Smooth muscle cell (in vitro differentiated cells): ENCODE measurements at regions not wholly inside any gene's neighbourhood (a gene's known extent, or its start where the extent isn't known, plus 50 kb on each side); places are given as distances from the start of the nearest gene placed in this dataset.

ENCODE experiments used
- DNase-seq: peaks from one replicate; lab custom pipeline; 2025; ENCODE audit not compliant: unreplicated experiment; lab: John Stamatoyannopoulos, UW
- H2AFZ ChIP-seq: fragments of 200-600 bp; sonication (generic); 2 replicates; pipeline ENCODE4 v1.6.0; 2016; ENCODE audit warnings: antibody characterized with exemption, low read depth, mild to moderate bottlenecking
- H3F3A ChIP-seq: fragments of 200-600 bp; sonication (generic); 2 replicates; pipeline ENCODE4 v1.6.0; 2017; ENCODE audit warnings: antibody characterized with exemption, low read depth
- H3K27ac ChIP-seq: fragments of 200-600 bp; sonication (generic); 2 replicates; pipeline ENCODE4 v1.5.1; 2016; ENCODE audit warnings: low read depth, mild to moderate bottlenecking
- H3K27me3 ChIP-seq: fragments of 200-600 bp; sonication (generic); 2 replicates; pipeline ENCODE4 v1.6.1; 2016; ENCODE audit warnings: low read depth, mild to moderate bottlenecking
- H3K36me3 ChIP-seq: fragments of 200-600 bp; sonication (generic); 2 replicates; pipeline ENCODE4 v1.5.1; 2016; ENCODE audit warnings: low read depth
- H3K4me1 ChIP-seq: fragments of 200-600 bp; sonication (generic); 2 replicates; pipeline ENCODE4 v1.5.1; 2016; ENCODE audit warnings: low read depth
- H3K4me2 ChIP-seq: fragments of 200-600 bp; sonication (generic); 2 replicates; pipeline ENCODE4 v1.6.0; 2016; ENCODE audit warnings: mild to moderate bottlenecking
- H3K4me3 ChIP-seq: fragments of 200-600 bp; sonication (generic); 2 replicates; pipeline ENCODE4 v1.5.1; 2016; ENCODE audit warnings: mild to moderate bottlenecking
- H3K79me2 ChIP-seq: fragments of 200-600 bp; sonication (generic); 2 replicates; pipeline ENCODE4 v1.6.0; 2016; ENCODE audit warnings: low read depth, mild to moderate bottlenecking
- H3K9ac ChIP-seq: fragments of 200-600 bp; sonication (generic); 2 replicates; pipeline ENCODE4 v1.6.0; 2016; ENCODE audit warnings: low read depth
- H3K9me3 ChIP-seq: fragments of 200-600 bp; sonication (generic); replicated peaks from 2 replicates; pipeline ENCODE4 v1.5.1; 2016; ENCODE audit warnings: low read depth
- H4K20me1 ChIP-seq: fragments of 200-600 bp; sonication (generic); 2 replicates; pipeline ENCODE4 v1.6.0; 2016; ENCODE audit warnings: low read depth
- WGBS: methylation state at CpG from one replicate; pipeline ENCODE4 v1.1.7; 2016; ENCODE audit warnings: low lambda C conversion rate; 5-methylcytosine and 5-hydroxymethylcytosine counted together
- TF ChIP-seq, protein P1 (sequence below): fragments of 200-600 bp; sonication (generic); IDR thresholded peaks from 2 replicates; pipeline ENCODE4 v1.5.1; 2017; ENCODE audit warnings: borderline replicate concordance, mild to moderate bottlenecking, antibody characterized with exemption; ENCODE audit not compliant: insufficient read depth, poor library complexity, severe bottlenecking

DNA sequence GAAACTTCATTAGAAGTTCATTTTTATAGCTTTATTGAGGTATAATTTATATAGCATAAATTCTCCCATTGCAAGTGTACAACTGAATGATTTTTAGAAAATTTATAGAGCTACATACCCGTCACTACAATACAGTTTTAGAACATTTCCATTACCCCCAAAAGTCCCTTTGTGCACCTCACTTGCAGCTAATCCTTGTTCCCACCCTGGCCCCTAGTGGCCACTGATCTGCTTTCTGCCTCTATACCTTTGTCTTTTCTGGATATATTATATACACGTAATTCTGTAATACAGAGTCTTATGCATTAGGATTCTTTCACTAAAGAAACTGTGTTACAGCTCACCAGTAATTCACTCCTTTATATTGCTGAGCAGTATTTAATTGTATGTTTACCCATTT, 145.1 kb upstream of the DIO2 start:
- TF ChIP-seq, protein P1, sequence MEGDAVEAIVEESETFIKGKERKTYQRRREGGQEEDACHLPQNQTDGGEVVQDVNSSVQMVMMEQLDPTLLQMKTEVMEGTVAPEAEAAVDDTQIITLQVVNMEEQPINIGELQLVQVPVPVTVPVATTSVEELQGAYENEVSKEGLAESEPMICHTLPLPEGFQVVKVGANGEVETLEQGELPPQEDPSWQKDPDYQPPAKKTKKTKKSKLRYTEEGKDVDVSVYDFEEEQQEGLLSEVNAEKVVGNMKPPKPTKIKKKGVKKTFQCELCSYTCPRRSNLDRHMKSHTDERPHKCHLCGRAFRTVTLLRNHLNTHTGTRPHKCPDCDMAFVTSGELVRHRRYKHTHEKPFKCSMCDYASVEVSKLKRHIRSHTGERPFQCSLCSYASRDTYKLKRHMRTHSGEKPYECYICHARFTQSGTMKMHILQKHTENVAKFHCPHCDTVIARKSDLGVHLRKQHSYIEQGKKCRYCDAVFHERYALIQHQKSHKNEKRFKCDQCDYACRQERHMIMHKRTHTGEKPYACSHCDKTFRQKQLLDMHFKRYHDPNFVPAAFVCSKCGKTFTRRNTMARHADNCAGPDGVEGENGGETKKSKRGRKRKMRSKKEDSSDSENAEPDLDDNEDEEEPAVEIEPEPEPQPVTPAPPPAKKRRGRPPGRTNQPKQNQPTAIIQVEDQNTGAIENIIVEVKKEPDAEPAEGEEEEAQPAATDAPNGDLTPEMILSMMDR: peak; percentile 18

DNA sequence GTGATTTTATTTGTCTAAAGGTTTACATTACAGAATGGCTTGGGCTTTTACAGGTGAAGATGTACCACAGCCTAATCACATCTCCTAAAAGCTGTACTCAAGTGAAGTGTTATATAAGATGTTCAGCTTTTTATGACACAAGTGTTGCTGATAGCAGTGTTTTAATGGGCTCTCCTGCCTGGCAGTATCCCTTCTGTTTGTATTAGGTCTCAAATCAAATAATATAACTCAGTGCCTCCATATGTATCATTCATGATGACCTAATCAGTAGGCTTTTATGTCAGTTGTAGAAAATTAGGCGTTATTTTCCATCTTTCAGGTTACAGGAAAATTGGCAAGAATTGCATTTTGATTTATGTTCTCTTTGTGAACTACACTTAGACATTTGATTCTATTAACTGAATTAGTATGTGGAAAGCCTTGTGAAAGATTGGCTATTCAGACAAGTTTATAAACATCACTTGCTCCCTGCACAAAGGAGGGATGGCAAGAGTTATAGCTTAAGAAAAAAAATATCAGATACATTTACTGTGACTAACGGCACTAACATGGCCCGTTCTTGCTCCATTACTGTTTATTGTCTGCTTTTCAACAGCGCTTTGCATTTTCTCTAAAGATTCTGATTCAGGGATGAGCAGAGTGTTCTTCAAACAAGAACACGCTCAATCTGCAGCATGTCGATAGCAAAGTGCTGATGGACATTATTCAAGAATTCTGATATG, 143.7 kb upstream of the DIO2 start:
- H4K20me1 ChIP-seq: no peaks in the 10 kb centered on the region
- H3K27me3 ChIP-seq: no peaks in the 10 kb centered on the region
- TF ChIP-seq, protein P1: no peak
- H3F3A ChIP-seq: no peaks in the 10 kb centered on the region
- H3K27ac ChIP-seq: no peak overlapping the region
- H3K4me2 ChIP-seq: no peak overlapping the region
- no peak for DNase-seq
- no peak overlapping the region for H2AFZ ChIP-seq
- no peaks in the 10 kb centered on the region for H3K9me3 ChIP-seq
- WGBS: 89% methylated on average over 6 of the region's 6 CpGs
- no peak overlapping the region for H3K4me3 ChIP-seq
- H3K79me2 ChIP-seq: no peaks in the 10 kb centered on the region
- no peak overlapping the region for H3K9ac ChIP-seq
- no peaks in the 10 kb centered on the region for H3K36me3 ChIP-seq
- H3K4me1 ChIP-seq: no peaks in the 10 kb centered on the region

More for the DNA sequence above, 145.1 kb upstream of the DIO2 start:
- H3K4me3 ChIP-seq: no peak overlapping the region
- no peak overlapping the region for H2AFZ ChIP-seq
- H3K27me3 ChIP-seq: no peaks in the 10 kb centered on the region
- H3K36me3 ChIP-seq: no peaks in the 10 kb centered on the region
- DNase-seq: no peak
- H3K4me2 ChIP-seq: no peak overlapping the region
- H3K9ac ChIP-seq: no peak overlapping the region
- WGBS: 64% methylated on average over 2 of the region's 2 CpGs
- no peaks in the 10 kb centered on the region for H3K4me1 ChIP-seq
- H3F3A ChIP-seq: no peaks in the 10 kb centered on the region
- H3K27ac ChIP-seq: no peak overlapping the region
- H4K20me1 ChIP-seq: no peaks in the 10 kb centered on the region
- no peaks in the 10 kb centered on the region for H3K9me3 ChIP-seq
- no peaks in the 10 kb centered on the region for H3K79me2 ChIP-seq

DNA sequence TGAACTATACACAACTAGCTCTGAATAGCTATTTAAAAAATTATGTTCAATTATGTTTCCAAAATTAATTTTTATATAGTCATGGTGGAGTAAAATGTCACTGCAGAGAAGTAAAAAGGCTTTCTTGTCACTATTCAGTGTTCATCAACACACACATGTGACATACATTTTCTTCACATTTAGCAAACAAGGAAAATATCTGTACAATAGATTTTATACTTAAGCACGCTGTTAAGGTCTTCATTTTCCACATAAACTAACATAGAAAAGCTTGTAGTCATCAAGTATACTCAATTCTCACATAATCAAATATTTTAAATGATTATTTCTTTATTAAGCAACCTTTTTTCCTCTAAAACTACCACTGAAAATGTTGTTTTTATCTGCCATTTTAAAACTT, 141.2 kb upstream of the DIO2 start:
- Histone ChIP-seq H3K9me3 (no peaks in the 10 kb centered on the region), H3K36me3 (no peaks in the 10 kb centered on the region), H3K27me3 (no peaks in the 10 kb centered on the region), H3K4me1 (no peaks in the 10 kb centered on the region), H3K79me2 (no peaks in the 10 kb centered on the region), H3K27ac (no peak overlapping the region), H3K4me3 (no peak overlapping the region), H3F3A (no peaks in the 10 kb centered on the region), H2AFZ (no peak overlapping the region), H3K4me2 (no peak overlapping the region), H3K9ac (no peak overlapping the region), H4K20me1 (no peaks in the 10 kb centered on the region)
- DNase-seq: no peak
- 86% methylated on average over 1 of the region's 1 CpG for whole genome bisulfite sequencing
- TF ChIP-seq, protein P1: no peak

DNA sequence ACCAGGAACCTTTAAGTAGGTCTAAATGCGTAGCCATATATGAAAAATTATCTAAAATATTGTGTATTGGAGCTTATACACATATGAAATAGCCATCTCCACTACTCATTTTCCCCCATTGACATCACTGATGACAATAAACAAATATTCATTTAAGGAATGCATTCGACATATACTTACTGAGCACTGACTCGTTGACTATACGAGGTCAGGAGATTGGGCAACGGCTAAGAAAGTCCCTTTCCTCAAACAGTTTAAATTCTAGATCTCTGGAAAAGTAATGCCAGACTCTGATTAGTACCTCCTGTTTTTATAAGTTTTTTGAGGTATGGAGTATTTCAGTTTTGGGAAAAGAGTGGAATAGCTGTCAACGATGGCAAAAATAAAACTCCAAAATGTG, 139.4 kb upstream of the DIO2 start:
- WGBS: 80% methylated on average over 6 of the region's 6 CpGs
- no peak overlapping the region for H3K4me2 ChIP-seq
- H2AFZ ChIP-seq: no peak overlapping the region
- no peaks in the 10 kb centered on the region for H3K79me2 ChIP-seq
- no peaks in the 10 kb centered on the region for H3K27me3 ChIP-seq
- no peaks in the 10 kb centered on the region for H3K9me3 ChIP-seq
- no peaks in the 10 kb centered on the region for H3K36me3 ChIP-seq
- no peaks in the 10 kb centered on the region for H4K20me1 ChIP-seq
- H3K4me3 ChIP-seq: no peak overlapping the region
- no peaks in the 10 kb centered on the region for H3K4me1 ChIP-seq
- TF ChIP-seq, protein P1: no peak
- no peaks in the 10 kb centered on the region for H3F3A ChIP-seq
- DNase-seq: no peak
- no peak overlapping the region for H3K9ac ChIP-seq
- H3K27ac ChIP-seq: no peak overlapping the region
